ENCODE measurements at regions not wholly inside any gene's neighbourhood (a gene's known extent, or its start where the extent isn't known, plus 50 kb on each side); places are given as distances from the start of the nearest gene placed in this dataset.

GRCh38 chr2:187126247-187127005, 277.5 kb upstream of the ZSWIM2 start:
- no peak for ATAC-seq (ENCODE audit: low read depth)
- intact Hi-C loops (cut with micrococcal nuclease) = no loop called here
- no peaks in the 10 kb centered on the region for H3K36me3 ChIP-seq (ENCODE audit: control insufficient read depth, insufficient read depth, low read length)
- no peak overlapping the region for H3K14ac ChIP-seq (replicated peaks; ENCODE audit: low read depth, low read length)
- no peak overlapping the region for H2BK5ac ChIP-seq (ENCODE audit: low read depth, low read length, poor library complexity, severe bottlenecking)
- no peak overlapping the region for H3K4me2 ChIP-seq (ENCODE audit: low read depth, low read length)
- no peak overlapping the region for H3K4ac ChIP-seq (ENCODE audit: low read depth, low read length)
- H3K56ac ChIP-seq (ENCODE audit: extremely low read depth, insufficient read depth, low read length) = no peak overlapping the region
- ChIA-PET CTCF (no interaction called here), POLR2A (ENCODE audit: unreplicated experiment) (no interaction called here)
- H2AK9ac ChIP-seq (replicated peaks; ENCODE audit: low read depth, low read length, poor library complexity) = no peak overlapping the region
- BruUV-seq (replicated peaks) = no TSS peak
- no peaks in the 10 kb centered on the region for H3K79me1 ChIP-seq (ENCODE audit: low read depth in 1 of 2, low read length in 2 of 2)
- no peak overlapping the region for H2AK5ac ChIP-seq (ENCODE audit: low read depth, low read length)
- no peaks in the 10 kb centered on the region for H3K9me3 ChIP-seq (ENCODE audit: control insufficient read depth, insufficient read depth, low read length)
- H4K20me1 ChIP-seq (ENCODE audit: insufficient read depth, low read length) = no peaks in the 10 kb centered on the region
- no peak overlapping the region for H2BK20ac ChIP-seq (ENCODE audit: low read depth, low read length)
- no peak for DNase-seq
- no peak overlapping the region for H2AFZ ChIP-seq (replicated peaks; ENCODE audit: low read length, poor library complexity)
- no peaks in the 10 kb centered on the region for H3K4me1 ChIP-seq (ENCODE audit: control insufficient read depth, insufficient read depth, low read length)
- in situ Hi-C loops (cut with MboI; ENCODE audit: low sequenced_read_pairs) = loop anchor here (25.0 kb wide), 1 partner anchor 311 kb away; the partner anchor contains the start of gene CALCRL
- H2BK120ac ChIP-seq (ENCODE audit: low read depth, low read length) = no peak overlapping the region
- TF ChIP-seq MAFK (IDR thresholded peaks at IDR 0.05; ENCODE audit: low read depth, low read length) = no peak
- TF ChIP-seq RFX5 (IDR thresholded peaks at IDR 0.05; ENCODE audit: low read depth, low read length) = no peak
- no peak for TF ChIP-seq FOS (IDR thresholded peaks at IDR 0.05; ENCODE audit: low read depth, low read length)
- no peak for TF ChIP-seq NFE2L2 (IDR thresholded peaks at IDR 0.05; ENCODE audit: low read depth, low read length)
- no CpG with 5 or more reads among the region's 5 CpGs for WGBS, 2 experiments (ENCODE audit: extremely low coverage in 2 of 2, insufficient read length in 1 of 2)
- H3K9me1 ChIP-seq (ENCODE audit: insufficient read depth, low read length) = no peaks in the 10 kb centered on the region
- no peak overlapping the region for H3K23ac ChIP-seq (ENCODE audit: low read depth, low read length)
- no peak overlapping the region for H2BK15ac ChIP-seq (ENCODE audit: low read depth, low read length)
- no peak overlapping the region for H3K9ac ChIP-seq (ENCODE audit: low read depth, low read length)
- H4K8ac ChIP-seq (ENCODE audit: low read depth in 2 of 2, low read length in 2 of 2) = no peak overlapping the region
- no peak overlapping the region for H4K91ac ChIP-seq (ENCODE audit: insufficient read depth, low read depth, low read length)
- H3K27me3 ChIP-seq (ENCODE audit: control insufficient read depth, insufficient read depth, low read length) = no peaks in the 10 kb centered on the region
- H3K4me3 ChIP-seq (ENCODE audit: insufficient read depth, low read depth, low read length) = no peak overlapping the region
- dilution Hi-C loops (cut with HindIII; ENCODE audit: low sequenced_read_pairs, unreplicated experiment) = no loop called here
- no peak overlapping the region for H4K5ac ChIP-seq (ENCODE audit: low read depth, low read length)
- no peak overlapping the region for H3K27ac ChIP-seq (ENCODE audit: insufficient read depth, low read length)
- no peak overlapping the region for H3K18ac ChIP-seq (ENCODE audit: low read depth, low read length)
